A673 (cell line): ENCODE measurements at regions not wholly inside any gene's neighbourhood (a gene's known extent, or its start where the extent isn't known, plus 50 kb on each side); places are given as distances from the start of the nearest gene placed in this dataset.

Experiments used
- BruUV-seq: library from RNA; stranded (reverse); fragments of 400-500 nt; replicated peaks from 2 replicates; lab custom pipeline; 2021; lab: Mats Ljungman, UMichigan
- CTCF ChIA-PET: fragments of 300-600 bp; sonication (Branson Sonifier 250); formaldehyde crosslinking; loops from one replicate; lab custom pipeline; 2022; ENCODE audit warnings: antibody characterized with exemption; lab: Charles Lee
- POLR2A ChIA-PET: fragments of 300-600 bp; sonication (Branson Sonifier 250); formaldehyde crosslinking; loops from one replicate; lab custom pipeline; 2022; ENCODE audit warnings: antibody characterized with exemption; ENCODE audit not compliant: low non-redundant PET; lab: Charles Lee
- DNase-seq: peaks from one replicate; pipeline ENCODE4 v3.0.0-alpha.2; 2015; ENCODE audit warnings: low spot score
- H3K27ac ChIP-seq: fragments of 200-600 bp; sonication (generic); 2 replicates; pipeline ENCODE4 v1.5.1; 2016; ENCODE audit warnings: mixed run types, low read depth, mild to moderate bottlenecking, mixed read lengths, antibody characterized with exemption, low read length; ENCODE audit not compliant: poor library complexity, severe bottlenecking
- H3K27me3 ChIP-seq: fragments of 200-600 bp; sonication (generic); replicated peaks from 2 replicates; pipeline ENCODE4 v1.6.1; 2017; ENCODE audit warnings: mixed run types, low read depth, mild to moderate bottlenecking, mixed read lengths, antibody characterized with exemption, low read length; ENCODE audit not compliant: insufficient read depth, poor library complexity
- H3K36me3 ChIP-seq: fragments of 200-600 bp; sonication (generic); 2 replicates; pipeline ENCODE4 v1.6.1; 2016; ENCODE audit warnings: mixed run types, mild to moderate bottlenecking, mixed read lengths, antibody characterized with exemption, low read length; ENCODE audit not compliant: insufficient read depth, poor library complexity, severe bottlenecking
- H3K4me1 ChIP-seq: fragments of 200-600 bp; sonication (generic); 2 replicates; pipeline ENCODE4 v1.6.1; 2017; ENCODE audit warnings: mixed run types, mild to moderate bottlenecking, mixed read lengths, antibody characterized with exemption, low read length; ENCODE audit not compliant: insufficient read depth, poor library complexity, severe bottlenecking
- H3K4me3 ChIP-seq: fragments of 200-600 bp; sonication (generic); 2 replicates; pipeline ENCODE4 v1.5.1; 2016; ENCODE audit warnings: low read depth, mixed run types, mild to moderate bottlenecking, mixed read lengths, low read length; ENCODE audit not compliant: poor library complexity, severe bottlenecking
- H3K9me3 ChIP-seq: fragments of 200-600 bp; sonication (generic); 2 replicates; pipeline ENCODE4 v1.6.1; 2016; ENCODE audit warnings: mixed run types, low read depth, mild to moderate bottlenecking, mixed read lengths, antibody characterized with exemption, low read length; ENCODE audit not compliant: poor library complexity, severe bottlenecking
- CTCF ChIP-seq: fragments of 300-800, 200-600 bp; sonication (generic); conservative IDR thresholded peaks from 2 replicates; pipeline ENCODE4 v1.5.1; 2017; ENCODE audit warnings: low read depth, mild to moderate bottlenecking, antibody characterized with exemption, low read length, moderate library complexity, mixed read lengths
- EZH2 ChIP-seq: fragments of 200-600 bp; sonication (generic); IDR thresholded peaks from 2 replicates; pipeline ENCODE4 v1.6.1; 2017; ENCODE audit warnings: borderline replicate concordance, low read depth, mild to moderate bottlenecking, mixed read lengths, antibody characterized with exemption, low read length; ENCODE audit not compliant: poor library complexity, severe bottlenecking
- intact Hi-C: fragments of 100-400 bp; cut with micrococcal nuclease; formaldehyde crosslinking; loops from one replicate; pipeline ENCODE4 v1.10.0; 2022; ENCODE audit not compliant: unreplicated experiment

DNA sequence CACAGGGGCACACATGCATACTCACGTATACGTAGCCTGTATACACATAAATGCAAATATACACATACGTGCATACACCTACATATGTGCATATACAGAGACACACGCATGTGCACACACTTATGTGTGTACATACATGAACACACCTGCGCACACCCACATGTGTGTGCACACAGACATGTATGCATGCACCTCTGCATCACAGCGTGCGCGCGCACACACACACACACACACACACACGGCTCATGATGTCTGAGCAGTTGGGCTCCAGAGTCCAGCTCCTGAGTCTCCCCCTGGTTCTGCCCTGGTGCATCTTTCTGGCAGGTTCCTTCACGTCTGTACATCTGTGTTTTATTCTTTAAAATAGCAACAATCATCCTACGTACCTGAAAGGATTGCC, 600.5 kb downstream of the NPHP4 start:
- POLR2A ChIA-PET = no interaction called here

GRCh38 chr1:5390504-5390903, 601.7 kb downstream of the NPHP4 start:
- Histone ChIP-seq H3K4me3 (no peak overlapping the region), H3K36me3 (no peaks in the 10 kb centered on the region), H3K27me3 (peaks cover 14% of the 10 kb centered on the region), H3K9me3 (no peaks in the 10 kb centered on the region), H3K4me1 (no peaks in the 10 kb centered on the region), H3K27ac (no peak overlapping the region)
- ChIA-PET CTCF (no interaction called here), POLR2A (no interaction called here)
- TF ChIP-seq CTCF (no peak), EZH2 (no peak)
- BruUV-seq = no TSS peak
- intact Hi-C loops = no loop called here
- DNase-seq = no peak

More for the DNA sequence above, 600.5 kb downstream of the NPHP4 start:
- H3K4me1 ChIP-seq = no peaks in the 10 kb centered on the region
- intact Hi-C loops = no loop called here
- H3K27ac ChIP-seq = no peak overlapping the region
- CTCF ChIA-PET = no interaction called here
- H3K4me3 ChIP-seq = no peak overlapping the region
- BruUV-seq = no TSS peak
- no peaks in the 10 kb centered on the region for H3K36me3 ChIP-seq
- no peak for DNase-seq
- H3K9me3 ChIP-seq = no peaks in the 10 kb centered on the region
- H3K27me3 ChIP-seq = peaks cover 14% of the 10 kb centered on the region
- TF ChIP-seq EZH2 (no peak), CTCF (no peak)

DNA sequence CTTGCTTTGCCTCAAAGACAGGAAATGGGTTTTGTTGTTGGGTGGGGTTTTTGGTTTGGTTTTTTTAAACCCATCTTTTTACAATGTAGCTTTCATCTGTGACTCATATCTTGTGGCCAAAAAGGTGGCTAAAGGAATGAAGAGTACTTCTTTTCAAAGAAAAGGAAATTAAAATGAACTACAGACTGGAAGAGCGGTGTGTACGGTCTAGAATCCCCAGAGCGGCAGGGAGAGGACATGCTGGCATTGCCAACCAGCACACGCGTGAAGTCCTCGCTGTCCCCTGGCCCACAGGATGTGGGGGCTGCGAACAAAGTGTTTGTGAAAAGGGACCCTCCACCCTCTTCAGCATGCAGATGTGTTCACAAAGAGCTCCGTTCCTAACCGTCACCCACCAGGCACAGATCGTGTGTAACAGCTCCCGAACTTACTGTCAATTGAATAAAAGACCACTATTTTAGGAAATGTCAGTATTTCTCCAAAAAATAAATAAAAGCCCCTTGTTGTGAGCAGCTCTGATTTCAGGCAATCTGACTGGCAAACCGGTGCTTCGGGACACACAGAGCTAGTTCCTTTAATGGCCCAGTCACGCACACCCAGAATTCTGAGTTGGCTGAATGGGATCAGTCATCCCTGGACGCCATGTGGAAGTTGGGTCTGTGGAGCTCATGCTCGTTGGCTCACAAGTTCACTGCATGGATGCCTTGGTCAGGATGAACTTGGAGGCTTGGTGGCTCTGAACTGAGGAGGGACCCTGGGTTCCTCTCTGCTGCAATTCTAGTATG, 602.9 kb downstream of the NPHP4 start:
- no TSS peak for BruUV-seq
- no peak overlapping the region for H3K4me3 ChIP-seq
- no peak for DNase-seq
- H3K9me3 ChIP-seq = no peaks in the 10 kb centered on the region
- no peak for TF ChIP-seq EZH2
- TF ChIP-seq CTCF = no peak
- no peak overlapping the region for H3K27ac ChIP-seq
- peaks cover 14% of the 10 kb centered on the region for H3K27me3 ChIP-seq
- POLR2A ChIA-PET = no interaction called here
- intact Hi-C loops = no loop called here
- no peaks in the 10 kb centered on the region for H3K4me1 ChIP-seq
- H3K36me3 ChIP-seq = no peaks in the 10 kb centered on the region
- CTCF ChIA-PET = no interaction called here
